Thoracic aorta (tissue), 2 donors: ENCODE measurements at regions not wholly inside any gene's neighbourhood (a gene's known extent, or its start where the extent isn't known, plus 50 kb on each side); places are given as distances from the start of the nearest gene placed in this dataset.

Experiments used
- ATAC-seq: fragments of 150-250 bp; one replicate; pipeline ENCODE4 v1.8.0; 2017; ENCODE audit warnings: low read depth; ENCODE audit not compliant: insufficient number of reproducible peaks, low FRiP score
- DNase-seq: peaks from one replicate; pipeline ENCODE4 v3.0.0-alpha.2; 2020; ENCODE audit warnings: low spot score
- H3K27ac ChIP-seq, 2 donors: fragments of 200-600 bp; sonication (generic); 1 replicate in 1 of 2; 2 replicates in 1 of 2; pipeline ENCODE4 v1.5.1; 2016; ENCODE audit warnings: mild to moderate bottlenecking in 2 of 2, moderate library complexity in 2 of 2
- H3K27me3 ChIP-seq: fragments of 200-600 bp; sonication (generic); replicated peaks from 2 replicates; pipeline ENCODE4 v1.6.0; 2016; ENCODE audit warnings: mild to moderate bottlenecking; ENCODE audit not compliant: insufficient read depth
- H3K36me3 ChIP-seq: fragments of 200-600 bp; sonication (generic); one replicate; pipeline ENCODE4 v1.5.1; 2016
- H3K4me1 ChIP-seq, 2 donors: fragments of 200-600 bp; sonication (generic); 1 replicate in 1 of 2; 2 replicates in 1 of 2; pipeline versions ENCODE4 v1.5.1 to v1.6.0; 2016; ENCODE audit warnings: low read depth in 2 of 2, mild to moderate bottlenecking in 1 of 2; ENCODE audit not compliant: control insufficient read depth in 1 of 2
- H3K4me3 ChIP-seq: fragments of 200-600 bp; sonication (generic); 2 replicates; pipeline ENCODE4 v1.5.1; 2016; ENCODE audit warnings: mild to moderate bottlenecking
- H3K9me3 ChIP-seq: fragments of 200-600 bp; sonication (generic); 2 replicates; pipeline ENCODE4 v1.5.1; 2016
- TF ChIP-seq, protein P1 (sequence below): fragments of 200-600 bp; sonication (generic); IDR thresholded peaks from one replicate; pipeline ENCODE4 v1.5.1; 2019; ENCODE audit warnings: antibody characterized with exemption

DNA sequence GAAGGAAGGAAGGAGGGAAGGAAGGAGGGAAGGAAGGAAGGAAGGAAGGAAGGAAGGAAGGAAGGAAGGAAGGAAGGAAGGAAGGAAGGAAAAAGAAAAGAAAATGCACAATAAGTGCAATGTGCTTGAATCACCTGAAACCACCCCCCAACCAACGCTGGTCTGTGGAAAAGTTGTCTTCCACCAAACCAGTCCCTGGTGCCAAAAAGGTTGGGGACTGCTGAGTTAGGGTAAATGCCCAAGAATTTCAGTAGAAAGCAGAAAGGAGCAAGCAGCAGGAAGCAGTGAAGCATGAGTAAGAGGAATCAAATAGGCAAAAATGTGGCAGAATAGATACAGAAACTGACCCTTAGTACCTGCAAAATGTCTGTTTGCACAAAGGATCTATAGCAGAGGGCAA lies 137.2 kb downstream of the JCAD start:
- Histone ChIP-seq H3K36me3 (no peaks in the 10 kb centered on the region), H3K9me3 (no peaks in the 10 kb centered on the region), H3K4me1 (peaks cover 12 to 50% of the 10 kb centered on the region in 2 donors), H3K27ac (peak overlapping the region; percentile 66 to 68), H3K4me3 (no peak overlapping the region), H3K27me3 (no peaks in the 10 kb centered on the region)
- ATAC-seq (no peak), DNase-seq (no peak)
- TF ChIP-seq, protein P1, sequence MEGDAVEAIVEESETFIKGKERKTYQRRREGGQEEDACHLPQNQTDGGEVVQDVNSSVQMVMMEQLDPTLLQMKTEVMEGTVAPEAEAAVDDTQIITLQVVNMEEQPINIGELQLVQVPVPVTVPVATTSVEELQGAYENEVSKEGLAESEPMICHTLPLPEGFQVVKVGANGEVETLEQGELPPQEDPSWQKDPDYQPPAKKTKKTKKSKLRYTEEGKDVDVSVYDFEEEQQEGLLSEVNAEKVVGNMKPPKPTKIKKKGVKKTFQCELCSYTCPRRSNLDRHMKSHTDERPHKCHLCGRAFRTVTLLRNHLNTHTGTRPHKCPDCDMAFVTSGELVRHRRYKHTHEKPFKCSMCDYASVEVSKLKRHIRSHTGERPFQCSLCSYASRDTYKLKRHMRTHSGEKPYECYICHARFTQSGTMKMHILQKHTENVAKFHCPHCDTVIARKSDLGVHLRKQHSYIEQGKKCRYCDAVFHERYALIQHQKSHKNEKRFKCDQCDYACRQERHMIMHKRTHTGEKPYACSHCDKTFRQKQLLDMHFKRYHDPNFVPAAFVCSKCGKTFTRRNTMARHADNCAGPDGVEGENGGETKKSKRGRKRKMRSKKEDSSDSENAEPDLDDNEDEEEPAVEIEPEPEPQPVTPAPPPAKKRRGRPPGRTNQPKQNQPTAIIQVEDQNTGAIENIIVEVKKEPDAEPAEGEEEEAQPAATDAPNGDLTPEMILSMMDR, result no peak

DNA sequence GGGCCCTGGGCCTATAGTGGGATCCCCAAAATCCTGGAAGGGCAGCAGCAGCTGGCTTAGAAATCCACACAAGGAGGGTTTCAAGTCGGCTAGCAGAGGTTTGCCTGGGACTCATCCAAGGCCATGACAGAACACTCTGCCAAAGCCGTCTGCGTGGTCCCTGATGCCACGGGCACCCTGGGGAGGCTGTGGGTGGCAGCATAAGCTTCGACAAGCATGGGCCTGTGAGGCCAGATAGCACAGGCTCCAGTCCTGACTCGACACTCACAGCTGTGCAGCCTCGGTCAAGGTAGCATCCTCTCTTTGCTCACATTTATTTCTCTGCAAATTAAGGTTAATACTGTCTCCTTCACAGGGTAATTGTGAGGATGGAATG lies 138.3 kb downstream of the JCAD start:
- H3K27me3 ChIP-seq, result no peaks in the 10 kb centered on the region
- H3K27ac ChIP-seq, result peak overlapping the region; percentile 62 to 68
- peaks cover 12 to 60% of the 10 kb centered on the region in 2 donors for H3K4me1 ChIP-seq
- DNase-seq, result no peak
- H3K36me3 ChIP-seq, result no peaks in the 10 kb centered on the region
- H3K9me3 ChIP-seq, result no peaks in the 10 kb centered on the region
- ATAC-seq, result no peak
- TF ChIP-seq, protein P1, result no peak
- peak overlapping the region; percentile 50 for H3K4me3 ChIP-seq

GRCh38 chr10:29920408-29921070 lies 138.8 kb downstream of the JCAD start:
- ATAC-seq (no peak), DNase-seq (no peak)
- Histone ChIP-seq H3K36me3 (no peaks in the 10 kb centered on the region), H3K9me3 (no peaks in the 10 kb centered on the region), H3K27ac (peak overlapping the region; percentile 62 to 68), H3K4me1 (peaks cover 12 to 66% of the 10 kb centered on the region in 2 donors), H3K27me3 (no peaks in the 10 kb centered on the region), H3K4me3 (peak overlapping the region; percentile 50)
- TF ChIP-seq, protein P1, result no peak

DNA sequence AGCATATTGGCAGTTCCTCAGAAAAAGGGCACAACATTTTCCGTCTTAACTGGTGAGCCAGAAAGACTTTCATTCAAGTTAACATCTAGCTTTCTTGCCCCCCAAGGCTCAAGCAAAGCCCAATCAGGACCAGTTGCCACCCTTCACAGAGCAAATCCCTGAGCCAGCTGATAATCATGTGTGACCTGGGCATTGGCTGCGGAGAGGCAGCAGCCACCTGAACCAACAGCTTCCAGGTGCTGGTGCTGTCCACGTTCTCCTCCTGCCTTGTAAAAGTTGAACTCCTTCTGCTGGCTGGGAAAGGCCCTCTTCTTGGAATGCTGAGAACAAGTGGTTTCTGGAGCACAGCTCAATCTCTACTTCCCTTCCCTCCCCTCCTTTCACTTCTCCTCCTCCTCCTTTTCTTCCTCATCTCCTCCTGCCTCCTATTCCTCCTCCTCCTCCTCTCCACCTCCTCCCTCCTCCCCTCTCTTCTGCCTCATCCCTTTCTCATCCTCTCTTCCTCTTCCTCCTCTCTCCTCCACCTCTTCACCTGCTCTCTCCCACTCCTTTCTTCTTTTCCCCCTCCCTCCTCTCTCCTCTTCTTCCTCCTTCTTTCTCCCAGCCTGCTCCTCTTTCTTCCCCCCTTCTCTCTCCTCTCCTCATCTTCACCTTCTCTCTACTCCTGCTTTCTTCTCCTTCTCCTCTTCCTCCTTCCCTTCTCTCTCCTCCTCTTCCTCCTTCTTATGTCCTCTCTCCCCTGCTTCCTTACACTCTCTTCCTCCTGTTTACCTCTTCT lies 140.6 kb downstream of the JCAD start:
- no peaks in the 10 kb centered on the region for H3K27me3 ChIP-seq
- no peak overlapping the region for H3K4me3 ChIP-seq
- DNase-seq (no peak), ATAC-seq (no peak)
- no peaks in the 10 kb centered on the region for H3K36me3 ChIP-seq
- H3K27ac ChIP-seq, result peak overlapping the region in 1 of 2 donors; percentile 28
- peaks cover 12 to 78% of the 10 kb centered on the region in 2 donors for H3K4me1 ChIP-seq
- H3K9me3 ChIP-seq, result no peaks in the 10 kb centered on the region
- TF ChIP-seq, protein P1, result no peak

DNA sequence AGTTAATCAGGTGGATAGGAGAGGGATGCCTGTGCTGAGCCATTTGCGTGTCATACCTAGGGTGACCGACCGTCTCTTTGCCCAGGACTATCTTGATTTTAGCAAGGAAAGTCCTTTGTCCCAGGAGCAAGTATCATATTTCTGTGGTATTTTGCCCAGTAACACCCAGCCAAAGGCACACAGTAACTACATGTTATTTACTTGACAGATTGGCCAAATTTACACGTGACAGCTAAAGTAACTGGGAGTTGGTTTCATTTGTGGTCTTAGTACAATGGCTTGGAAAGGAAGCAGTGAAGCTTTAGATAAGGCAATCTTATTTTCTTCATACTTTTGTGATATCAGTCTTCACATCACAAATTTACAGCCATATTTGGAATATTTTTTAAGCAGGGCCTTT lies 142.1 kb downstream of the JCAD start:
- peak overlapping the region in 1 of 2 donors; percentile 28 for H3K27ac ChIP-seq
- H3K9me3 ChIP-seq, result no peaks in the 10 kb centered on the region
- ATAC-seq (no peak), DNase-seq (no peak)
- H3K36me3 ChIP-seq, result no peaks in the 10 kb centered on the region
- peaks cover 5 to 70% of the 10 kb centered on the region in 2 donors for H3K4me1 ChIP-seq
- H3K27me3 ChIP-seq, result no peaks in the 10 kb centered on the region
- no peak overlapping the region for H3K4me3 ChIP-seq
- TF ChIP-seq, protein P1, result no peak
